Neural cell (in vitro differentiated cells): ENCODE measurements at regions not wholly inside any gene's neighbourhood (a gene's known extent, or its start where the extent isn't known, plus 50 kb on each side); places are given as distances from the start of the nearest gene placed in this dataset.

ENCODE experiments used
- H2AFZ ChIP-seq: fragments of 200-600, 300-800 bp; sonication (generic), shearing (Covaris generic); 2 replicates; pipeline ENCODE4 v1.6.0; 2014; ENCODE audit warnings: low read depth, mild to moderate bottlenecking, antibody characterized with exemption, low read length, moderate library complexity
- H3F3A ChIP-seq: fragments of 200-600 bp; shearing (Covaris generic); 2 replicates; pipeline ENCODE4 v1.6.1; 2016; ENCODE audit warnings: mild to moderate bottlenecking, moderate library complexity, mixed read lengths, antibody characterized with exemption, low read length; ENCODE audit not compliant: insufficient read depth, poor library complexity, severe bottlenecking
- H3K27ac ChIP-seq: fragments of 200-600, 300-800 bp; sonication (generic), shearing (Covaris generic); 2 replicates; pipeline ENCODE4 v1.5.1; 2014; ENCODE audit warnings: mild to moderate bottlenecking, low read length, moderate library complexity
- H3K27me3 ChIP-seq: fragments of 300-800, 200-600 bp; sonication (generic), shearing (Covaris generic); 2 replicates; pipeline ENCODE4 v1.6.0; 2014; ENCODE audit warnings: mild to moderate bottlenecking, low read depth, low read length, moderate library complexity; ENCODE audit not compliant: insufficient read depth
- H3K36me3 ChIP-seq: fragments of 300-800, 200-600 bp; sonication (generic), shearing (Covaris generic); 2 replicates; pipeline ENCODE4 v1.5.1; 2014; ENCODE audit warnings: mild to moderate bottlenecking, antibody characterized with exemption, low read length, moderate library complexity; ENCODE audit not compliant: insufficient read depth
- H3K4me2 ChIP-seq: fragments of 300-800, 200-600 bp; sonication (generic), shearing (Covaris generic); 2 replicates; pipeline ENCODE4 v1.6.0; 2014; ENCODE audit warnings: mild to moderate bottlenecking, low read length
- H3K4me3 ChIP-seq: fragments of 300-800, 200-600 bp; sonication (generic), shearing (Covaris generic); 2 replicates; pipeline ENCODE4 v1.5.1; 2014; ENCODE audit warnings: mild to moderate bottlenecking, low read length, moderate library complexity
- H3K79me2 ChIP-seq: fragments of 200-600 bp; shearing (Covaris generic); replicated peaks from 2 replicates; pipeline ENCODE4 v1.6.0; 2014; ENCODE audit warnings: mild to moderate bottlenecking, low read length, moderate library complexity; ENCODE audit not compliant: insufficient read depth
- H3K9ac ChIP-seq: fragments of 300-800, 200-600 bp; sonication (generic), shearing (Covaris generic); 2 replicates; pipeline ENCODE4 v1.6.1; 2016; ENCODE audit warnings: mild to moderate bottlenecking, low read length, mixed read lengths
- H3K9me2 ChIP-seq: fragments of 200-600 bp; shearing (Covaris generic); 2 replicates; pipeline ENCODE4 v1.6.1; 2016; ENCODE audit warnings: mild to moderate bottlenecking, low read length, mixed read lengths; ENCODE audit not compliant: insufficient read depth
- H3K9me3 ChIP-seq: fragments of 200-600, 300-800 bp; sonication (generic), shearing (Covaris generic); 2 replicates; pipeline ENCODE4 v1.6.1; 2016; ENCODE audit warnings: mild to moderate bottlenecking, mixed run types, low read length, moderate library complexity, mixed read lengths
- H4K20me1 ChIP-seq: fragments of 200-600 bp; shearing (Covaris generic); 2 replicates; pipeline ENCODE4 v1.6.1; 2016; ENCODE audit warnings: mild to moderate bottlenecking, mixed run types; ENCODE audit not compliant: insufficient read depth
- CTCF ChIP-seq: fragments of 450-650 bp; IDR thresholded peaks from 2 replicates; pipeline ENCODE4 v1.5.1; 2014; ENCODE audit warnings: antibody characterized with exemption, mild to moderate bottlenecking, moderate library complexity; ENCODE audit not compliant: poor library complexity, severe bottlenecking
- EP300 ChIP-seq: fragments of 450-650 bp; conservative IDR thresholded peaks from 2 replicates; pipeline ENCODE4 v1.6.1; 2014; ENCODE audit warnings: antibody characterized with exemption, mild to moderate bottlenecking, moderate library complexity; ENCODE audit not compliant: poor library complexity, severe bottlenecking
- EZH2 ChIP-seq: fragments of 200-600, 300-800 bp; shearing (Covaris generic), sonication (generic); IDR thresholded peaks from 2 replicates; pipeline ENCODE4 v1.6.1; 2014; ENCODE audit warnings: antibody characterized with exemption, low read length, borderline replicate concordance, mild to moderate bottlenecking; ENCODE audit not compliant: insufficient read depth, poor library complexity, severe bottlenecking
- MXI1 ChIP-seq: fragments of 450-650 bp; conservative IDR thresholded peaks from 2 replicates; pipeline ENCODE4 v1.6.1; 2014; ENCODE audit warnings: antibody characterized with exemption, mild to moderate bottlenecking; ENCODE audit not compliant: poor library complexity, severe bottlenecking
- POLR2AphosphoS5 ChIP-seq: IDR thresholded peaks from 2 replicates; pipeline ENCODE4 v1.6.1; 2012
- RAD21 ChIP-seq: fragments of 450-650 bp; conservative IDR thresholded peaks from 2 replicates; pipeline ENCODE4 v1.6.1; 2014; ENCODE audit warnings: antibody characterized with exemption, mild to moderate bottlenecking, moderate library complexity
- SMC3 ChIP-seq: fragments of 450-650 bp; conservative IDR thresholded peaks from 2 replicates; pipeline ENCODE4 v1.6.1; 2014; ENCODE audit warnings: antibody characterized with exemption, mild to moderate bottlenecking, moderate library complexity; ENCODE audit not compliant: poor library complexity
- TAF1 ChIP-seq: IDR thresholded peaks from 2 replicates; pipeline ENCODE4 v1.6.1; 2012; ENCODE audit warnings: low read depth
- TF ChIP-seq, protein P1 (sequence below): IDR thresholded peaks from 2 replicates; pipeline ENCODE4 v1.6.1; 2012; ENCODE audit warnings: borderline replicate concordance

- Histone ChIP-seq H3F3A (no peaks in the 10 kb centered on the region), H3K9ac (no peak overlapping the region), H3K4me3 (no peak overlapping the region), H3K9me3 (no peaks in the 10 kb centered on the region), H3K79me2 (no peaks in the 10 kb centered on the region), H4K20me1 (no peaks in the 10 kb centered on the region), H2AFZ (no peak overlapping the region), H3K27ac (no peak overlapping the region), H3K4me2 (no peak overlapping the region), H3K9me2 (no peaks in the 10 kb centered on the region), H3K27me3 (no peaks in the 10 kb centered on the region), H3K36me3 (no peaks in the 10 kb centered on the region)
- TF ChIP-seq EZH2 (no peak), SMC3 (no peak), CTCF (no peak), EP300 (no peak), RAD21 (no peak), MXI1 (no peak), POLR2AphosphoS5 (no peak), TAF1 (no peak)
- TF ChIP-seq, protein P1, sequence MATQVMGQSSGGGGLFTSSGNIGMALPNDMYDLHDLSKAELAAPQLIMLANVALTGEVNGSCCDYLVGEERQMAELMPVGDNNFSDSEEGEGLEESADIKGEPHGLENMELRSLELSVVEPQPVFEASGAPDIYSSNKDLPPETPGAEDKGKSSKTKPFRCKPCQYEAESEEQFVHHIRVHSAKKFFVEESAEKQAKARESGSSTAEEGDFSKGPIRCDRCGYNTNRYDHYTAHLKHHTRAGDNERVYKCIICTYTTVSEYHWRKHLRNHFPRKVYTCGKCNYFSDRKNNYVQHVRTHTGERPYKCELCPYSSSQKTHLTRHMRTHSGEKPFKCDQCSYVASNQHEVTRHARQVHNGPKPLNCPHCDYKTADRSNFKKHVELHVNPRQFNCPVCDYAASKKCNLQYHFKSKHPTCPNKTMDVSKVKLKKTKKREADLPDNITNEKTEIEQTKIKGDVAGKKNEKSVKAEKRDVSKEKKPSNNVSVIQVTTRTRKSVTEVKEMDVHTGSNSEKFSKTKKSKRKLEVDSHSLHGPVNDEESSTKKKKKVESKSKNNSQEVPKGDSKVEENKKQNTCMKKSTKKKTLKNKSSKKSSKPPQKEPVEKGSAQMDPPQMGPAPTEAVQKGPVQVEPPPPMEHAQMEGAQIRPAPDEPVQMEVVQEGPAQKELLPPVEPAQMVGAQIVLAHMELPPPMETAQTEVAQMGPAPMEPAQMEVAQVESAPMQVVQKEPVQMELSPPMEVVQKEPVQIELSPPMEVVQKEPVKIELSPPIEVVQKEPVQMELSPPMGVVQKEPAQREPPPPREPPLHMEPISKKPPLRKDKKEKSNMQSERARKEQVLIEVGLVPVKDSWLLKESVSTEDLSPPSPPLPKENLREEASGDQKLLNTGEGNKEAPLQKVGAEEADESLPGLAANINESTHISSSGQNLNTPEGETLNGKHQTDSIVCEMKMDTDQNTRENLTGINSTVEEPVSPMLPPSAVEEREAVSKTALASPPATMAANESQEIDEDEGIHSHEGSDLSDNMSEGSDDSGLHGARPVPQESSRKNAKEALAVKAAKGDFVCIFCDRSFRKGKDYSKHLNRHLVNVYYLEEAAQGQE, result no peak
These were observed 175.8 kb upstream of the FTMT start for GRCh38 chr5:121675924-121676323.

DNA sequence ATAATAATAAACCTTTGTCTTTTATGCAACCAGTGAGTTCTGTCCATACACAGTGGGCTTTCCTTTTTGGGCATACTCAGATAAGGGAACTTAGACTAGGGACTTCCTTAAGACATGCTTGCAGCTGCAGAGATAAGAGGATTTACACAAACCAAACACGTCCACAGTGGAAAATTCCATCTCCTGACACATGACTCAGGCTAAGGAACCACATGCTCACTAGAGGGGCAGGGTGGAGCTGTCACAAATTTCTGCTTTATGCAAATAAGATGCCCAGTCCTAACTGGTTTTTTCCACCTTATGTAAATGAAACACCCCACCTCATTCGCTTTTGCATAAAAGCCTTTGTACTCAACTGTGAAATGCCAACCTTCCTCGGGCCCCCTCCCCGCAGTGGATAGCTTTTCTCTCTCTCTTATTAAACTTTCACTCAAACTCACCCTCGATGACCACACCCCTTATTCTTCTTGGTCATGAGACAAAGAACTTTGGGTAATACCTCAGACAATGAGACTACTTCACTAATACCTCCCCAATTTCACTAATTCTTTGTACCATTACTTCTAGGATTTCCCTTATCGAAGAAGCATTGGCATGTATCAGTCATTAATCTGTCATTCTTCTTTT lies 170.3 kb upstream of the FTMT start:
- Histone ChIP-seq H2AFZ (no peak overlapping the region), H3K27me3 (no peaks in the 10 kb centered on the region), H3F3A (no peaks in the 10 kb centered on the region), H3K9ac (no peak overlapping the region), H3K4me3 (no peak overlapping the region), H3K27ac (no peak overlapping the region), H3K9me2 (no peaks in the 10 kb centered on the region), H3K36me3 (no peaks in the 10 kb centered on the region), H4K20me1 (no peaks in the 10 kb centered on the region), H3K79me2 (no peaks in the 10 kb centered on the region), H3K9me3 (no peaks in the 10 kb centered on the region), H3K4me2 (no peak overlapping the region)
- no peak for TF ChIP-seq TAF1
- TF ChIP-seq, protein P1, result no peak
- no peak for TF ChIP-seq CTCF
- no peak for TF ChIP-seq EZH2
- no peak for TF ChIP-seq SMC3
- no peak for TF ChIP-seq POLR2AphosphoS5
- no peak for TF ChIP-seq EP300
- TF ChIP-seq RAD21, result no peak
- no peak for TF ChIP-seq MXI1
